GM12872 (cell line): ENCODE measurements at regions not wholly inside any gene's neighbourhood (a gene's known extent, or its start where the extent isn't known, plus 50 kb on each side); places are given as distances from the start of the nearest gene placed in this dataset.
A peak's percentile ranks its signal among the peaks of the same experiment; 100 is the strongest.

Source experiments
- TF ChIP-seq, protein P1 (sequence below): IDR thresholded peaks from 3 replicates; pipeline ENCODE4 v1.5.1; 2011; ENCODE audit warnings: low read depth, mild to moderate bottlenecking, low read length, moderate library complexity; ENCODE audit not compliant: insufficient read depth

DNA sequence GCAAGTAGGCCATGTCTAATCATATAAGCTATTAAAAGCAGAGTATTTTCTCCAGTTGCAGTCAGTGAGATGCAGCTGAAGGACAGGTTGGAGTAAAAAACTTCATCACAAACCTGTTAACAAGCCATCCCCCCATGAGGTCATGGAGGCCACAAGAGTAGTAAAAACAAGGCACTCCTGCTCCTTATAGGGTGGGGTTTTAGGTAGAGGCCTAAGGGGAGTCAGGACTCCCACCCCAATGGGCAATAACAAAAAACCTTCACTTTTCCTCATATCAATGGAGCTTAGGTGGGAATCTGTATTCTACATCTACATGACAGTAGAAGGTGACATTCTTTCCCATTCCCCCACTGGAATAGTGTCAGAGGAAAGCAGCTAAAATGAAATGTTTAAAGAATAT is 428.1 kb upstream of the KHDRBS2 start:
- TF ChIP-seq, protein P1, sequence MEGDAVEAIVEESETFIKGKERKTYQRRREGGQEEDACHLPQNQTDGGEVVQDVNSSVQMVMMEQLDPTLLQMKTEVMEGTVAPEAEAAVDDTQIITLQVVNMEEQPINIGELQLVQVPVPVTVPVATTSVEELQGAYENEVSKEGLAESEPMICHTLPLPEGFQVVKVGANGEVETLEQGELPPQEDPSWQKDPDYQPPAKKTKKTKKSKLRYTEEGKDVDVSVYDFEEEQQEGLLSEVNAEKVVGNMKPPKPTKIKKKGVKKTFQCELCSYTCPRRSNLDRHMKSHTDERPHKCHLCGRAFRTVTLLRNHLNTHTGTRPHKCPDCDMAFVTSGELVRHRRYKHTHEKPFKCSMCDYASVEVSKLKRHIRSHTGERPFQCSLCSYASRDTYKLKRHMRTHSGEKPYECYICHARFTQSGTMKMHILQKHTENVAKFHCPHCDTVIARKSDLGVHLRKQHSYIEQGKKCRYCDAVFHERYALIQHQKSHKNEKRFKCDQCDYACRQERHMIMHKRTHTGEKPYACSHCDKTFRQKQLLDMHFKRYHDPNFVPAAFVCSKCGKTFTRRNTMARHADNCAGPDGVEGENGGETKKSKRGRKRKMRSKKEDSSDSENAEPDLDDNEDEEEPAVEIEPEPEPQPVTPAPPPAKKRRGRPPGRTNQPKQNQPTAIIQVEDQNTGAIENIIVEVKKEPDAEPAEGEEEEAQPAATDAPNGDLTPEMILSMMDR: no peak

DNA sequence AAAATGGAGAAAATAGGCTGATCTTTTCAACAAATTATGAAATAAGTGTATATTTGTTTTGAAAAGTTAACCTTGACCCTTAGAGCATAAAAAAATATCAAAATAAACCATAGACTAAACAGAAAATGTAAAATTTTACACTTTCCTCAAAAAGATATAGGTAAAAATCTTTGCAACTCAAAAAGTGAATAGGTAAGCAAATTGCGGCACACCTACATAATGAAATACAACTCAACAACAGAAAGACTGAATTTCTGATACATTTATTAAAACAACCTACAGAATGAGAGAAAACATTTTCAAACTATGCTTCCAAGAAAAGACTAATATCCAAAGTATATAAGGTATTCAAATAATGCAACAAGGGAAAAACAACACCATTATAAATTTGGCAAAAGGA is 425.7 kb upstream of the KHDRBS2 start:
- TF ChIP-seq, protein P1: no peak

DNA sequence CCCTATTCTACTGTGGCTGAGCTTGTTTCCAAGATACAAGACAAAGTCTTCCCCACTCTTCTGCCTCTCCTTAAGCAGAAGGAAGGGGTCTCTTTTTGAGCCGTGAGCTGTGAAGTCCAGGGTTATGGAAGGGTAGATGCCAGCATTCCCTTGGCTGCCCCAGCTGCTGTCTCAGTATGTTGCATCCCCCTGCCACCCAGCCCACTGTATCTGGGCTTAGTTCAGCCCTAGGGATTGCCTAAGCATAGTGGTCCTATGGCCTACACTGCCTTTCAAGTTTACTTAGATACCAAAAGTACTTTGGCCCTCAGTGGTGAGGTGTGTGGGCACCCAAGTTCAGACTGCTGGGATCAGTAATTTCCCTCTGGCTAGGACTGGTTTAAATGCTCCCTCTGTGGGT is 421.9 kb upstream of the KHDRBS2 start:
- TF ChIP-seq, protein P1: no peak

DNA sequence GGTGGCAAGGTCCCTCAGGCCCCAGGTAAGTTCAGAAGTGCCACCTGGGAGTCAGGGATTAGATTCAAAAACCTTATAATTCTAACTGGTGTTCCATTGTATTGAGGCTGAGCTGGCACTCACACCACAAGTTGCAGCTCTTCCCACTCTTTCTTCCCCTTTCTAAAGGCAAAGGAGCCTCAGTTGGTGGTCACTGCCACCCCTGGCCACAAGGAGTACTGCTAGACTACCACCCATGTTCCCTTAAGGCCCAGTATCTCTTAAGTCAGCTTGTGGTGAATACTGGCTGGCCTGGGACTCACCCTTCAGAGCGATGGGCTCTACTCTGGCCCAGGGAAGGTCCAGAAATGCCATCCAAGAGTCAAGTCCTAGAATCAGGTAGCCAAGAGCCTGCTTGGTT is 421.1 kb upstream of the KHDRBS2 start:
- TF ChIP-seq, protein P1: peak; percentile 40; the same call in 1 of the 3 replicates

DNA sequence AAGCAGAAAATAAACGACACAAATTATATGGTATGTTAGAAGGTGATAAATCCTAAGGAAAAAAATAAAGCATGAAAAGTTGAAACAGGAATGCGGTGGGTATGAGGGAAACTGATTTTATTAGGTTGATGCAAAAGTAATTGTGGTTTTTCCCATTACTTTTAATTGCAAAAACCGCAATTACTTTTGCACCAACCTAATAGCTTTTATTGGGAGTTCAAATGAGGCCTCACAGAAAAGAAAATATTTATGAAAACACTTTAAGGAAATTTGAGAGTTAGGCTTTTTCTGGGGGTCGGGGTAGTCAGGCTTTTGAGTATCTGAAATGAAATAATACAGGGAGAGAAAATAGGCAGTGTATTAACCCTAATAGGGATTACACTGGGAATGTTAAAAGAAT is 397.0 kb upstream of the KHDRBS2 start:
- TF ChIP-seq, protein P1: no peak

DNA sequence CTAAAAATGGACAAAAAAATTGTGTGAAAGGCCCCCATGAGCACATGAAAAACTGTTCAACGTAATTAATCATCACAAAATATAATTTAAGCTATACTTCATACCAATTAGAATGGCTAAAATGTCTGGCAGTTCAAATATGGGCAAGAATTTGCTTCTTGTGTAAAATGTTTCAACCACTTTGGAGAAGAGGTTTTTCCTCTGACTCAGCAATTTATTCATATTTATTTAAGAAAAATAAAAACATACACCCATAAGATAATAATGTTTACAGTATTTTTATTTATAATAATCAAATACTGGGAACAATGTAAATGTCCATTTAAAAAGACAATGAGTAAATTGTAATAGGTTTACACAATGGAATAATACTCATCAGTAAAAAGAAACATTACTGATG is 395.1 kb upstream of the KHDRBS2 start:
- TF ChIP-seq, protein P1: no peak

DNA sequence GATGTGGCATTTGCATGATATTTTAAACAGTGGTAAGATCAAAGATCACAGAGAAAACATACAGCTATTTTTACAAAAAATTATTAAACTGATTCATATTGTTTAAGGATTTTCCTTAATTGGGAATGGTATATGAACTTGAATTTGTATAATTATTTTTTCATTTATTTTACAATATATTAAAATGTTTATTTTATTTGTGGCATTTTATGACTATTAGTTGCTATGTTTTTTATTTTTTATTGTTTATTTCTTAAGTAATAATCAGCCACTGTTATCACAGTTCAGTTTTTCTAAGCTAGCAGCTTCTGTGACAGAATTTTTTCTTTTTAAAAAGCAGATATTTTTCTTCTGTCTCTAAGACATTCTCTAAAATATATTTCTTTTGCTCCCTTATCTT is 387.0 kb upstream of the KHDRBS2 start:
- TF ChIP-seq, protein P1: no peak
